ENCODE measurements at regions not wholly inside any gene's neighbourhood (a gene's known extent, or its start where the extent isn't known, plus 50 kb on each side); places are given as distances from the start of the nearest gene placed in this dataset.

DNA sequence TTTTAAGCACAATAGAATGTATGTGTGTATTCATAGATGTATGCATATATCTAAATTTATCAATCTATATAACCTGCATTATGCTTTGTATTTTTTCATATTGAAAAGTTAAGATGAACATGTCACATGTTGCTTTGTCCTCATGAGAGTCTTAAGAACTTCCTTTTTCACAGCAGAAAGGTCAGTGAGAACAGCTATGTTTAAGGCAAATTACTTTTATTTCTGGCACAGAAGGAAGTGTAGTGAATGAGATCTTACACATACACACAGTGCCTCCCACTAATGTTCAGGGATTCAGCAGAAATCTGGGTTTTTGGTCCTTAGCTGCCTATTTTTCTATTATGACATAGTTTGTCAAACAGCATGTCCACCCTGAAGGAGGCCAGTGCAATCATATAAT lies 134.8 kb downstream of the TMEM26 start:
- no peak for DNase-seq (ENCODE audit: low spot score)

DNA sequence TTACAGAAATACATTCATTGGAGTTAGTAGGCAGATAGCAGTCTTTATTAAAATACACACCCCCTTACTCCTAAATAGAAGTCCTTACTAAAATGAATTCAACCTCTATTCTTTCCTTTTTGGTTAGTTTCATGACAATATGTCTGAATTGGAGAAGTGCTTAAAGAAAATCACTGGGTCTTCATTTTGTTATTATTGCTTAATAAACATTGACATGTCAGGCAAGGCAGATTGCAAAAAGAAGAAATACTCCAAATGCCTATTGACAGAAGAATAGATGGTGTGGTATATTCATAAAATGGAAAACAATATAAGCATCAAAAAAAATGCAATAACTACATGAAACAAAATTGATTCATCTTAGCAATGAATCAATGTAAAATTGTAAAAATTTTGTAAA lies 135.5 kb downstream of the TMEM26 start:
- no peak for DNase-seq (ENCODE audit: low spot score)

DNA sequence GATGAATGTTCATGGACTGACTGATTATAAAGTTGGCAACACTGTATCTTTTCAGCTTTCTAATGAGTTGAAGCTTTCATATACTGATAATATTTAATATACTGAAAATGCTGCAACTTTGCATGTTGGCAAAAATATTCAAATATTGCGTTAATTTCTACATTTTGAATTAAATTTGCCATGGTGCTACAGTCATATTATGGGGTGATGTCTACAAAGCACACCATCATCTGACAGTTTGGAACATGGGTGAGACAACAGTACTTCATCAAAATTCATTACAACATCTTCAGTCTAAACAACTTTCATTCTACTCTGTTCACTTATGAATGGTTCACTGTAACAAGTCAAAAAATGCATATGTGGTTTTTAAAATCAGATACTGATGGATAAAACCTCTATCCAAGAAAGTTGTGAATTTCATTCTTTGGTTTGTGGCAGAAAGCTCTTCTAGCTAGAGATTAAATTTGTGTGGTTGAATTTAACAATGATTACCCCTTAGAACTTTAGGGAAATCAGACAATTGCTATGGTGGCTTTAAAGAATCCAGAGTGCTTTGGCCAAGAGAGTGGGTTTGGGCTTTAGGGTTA lies 136.4 kb downstream of the TMEM26 start:
- DNase-seq (ENCODE audit: low spot score), result no peak

DNA sequence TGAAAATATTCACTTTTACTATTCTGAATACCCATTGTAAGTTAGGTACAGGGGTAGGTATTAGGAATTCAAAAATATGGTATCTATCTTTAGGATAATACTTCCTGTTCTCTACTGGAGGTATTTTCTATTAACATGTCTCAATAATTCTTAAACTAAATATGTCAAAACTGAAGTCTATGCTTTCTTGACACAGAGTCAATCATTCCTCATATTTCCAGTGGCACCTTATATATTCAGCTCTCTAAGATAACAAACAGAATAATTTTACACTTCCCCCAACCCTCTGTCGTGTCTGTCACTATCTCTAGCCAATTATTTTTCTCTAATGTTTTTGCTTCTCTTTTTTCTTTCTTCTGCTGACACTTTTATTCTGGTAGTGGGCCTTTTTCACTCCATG lies 138.9 kb downstream of the TMEM26 start:
- no peak for DNase-seq (ENCODE audit: low spot score)

DNA sequence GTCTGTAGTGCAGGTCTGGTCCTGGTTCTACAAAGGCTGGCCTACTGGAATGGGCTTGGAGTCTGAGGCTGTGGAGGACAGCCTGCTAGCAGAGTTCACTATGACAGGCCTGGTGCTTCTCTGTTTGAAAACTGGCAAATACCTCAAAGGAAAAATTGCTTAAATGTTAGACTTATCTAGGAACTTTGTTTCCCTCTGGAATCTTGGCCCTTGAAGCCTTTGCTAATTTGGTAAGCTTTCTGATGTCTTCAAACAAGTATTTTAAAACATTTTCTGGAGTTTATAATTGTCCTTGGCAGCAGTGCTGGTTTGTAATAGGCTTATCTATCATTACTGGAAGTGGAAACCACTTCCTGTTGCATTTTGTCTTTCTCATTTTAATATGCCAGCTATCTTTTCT lies 139.7 kb downstream of the TMEM26 start:
- no peak for DNase-seq (ENCODE audit: low spot score)

DNA sequence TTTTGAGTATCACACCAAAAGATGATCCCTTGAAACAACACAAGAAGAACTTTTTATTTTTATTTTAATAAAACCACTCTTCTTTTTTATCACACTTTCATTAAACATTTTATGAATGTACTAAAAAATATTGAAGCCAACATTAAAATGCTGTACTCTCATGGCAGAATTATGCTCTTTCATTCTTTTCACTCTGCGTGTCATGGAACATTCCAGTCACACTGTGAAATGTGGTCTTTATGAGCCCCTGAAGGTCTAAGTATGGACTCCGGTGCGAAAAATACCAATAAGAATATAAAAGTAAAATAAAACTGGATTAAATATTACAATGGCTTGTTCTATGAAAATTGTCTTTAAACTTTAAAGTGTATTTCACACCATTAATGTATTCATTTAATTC lies 148.4 kb downstream of the TMEM26 start:
- DNase-seq (ENCODE audit: low spot score), result no peak

DNA sequence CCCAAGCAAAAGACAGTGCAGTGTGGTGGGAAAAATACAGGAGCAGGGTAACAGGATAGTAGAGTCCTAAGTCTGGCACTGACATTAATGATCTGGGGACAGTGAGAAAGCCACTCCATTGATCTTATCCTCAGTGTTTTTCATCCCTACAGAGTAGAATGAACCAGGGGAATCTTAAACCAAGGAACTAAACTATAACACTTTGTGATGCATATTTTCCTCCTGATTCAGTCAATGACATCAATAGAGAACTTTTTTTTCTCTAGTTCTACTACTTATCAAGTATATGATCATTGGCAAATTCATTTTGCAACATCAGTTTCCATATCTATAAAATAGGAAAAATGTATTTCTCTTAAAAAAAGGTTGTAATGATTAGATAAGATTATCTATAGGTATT lies 151.1 kb downstream of the TMEM26 start:
- no peak for DNase-seq (ENCODE audit: low spot score)

DNA sequence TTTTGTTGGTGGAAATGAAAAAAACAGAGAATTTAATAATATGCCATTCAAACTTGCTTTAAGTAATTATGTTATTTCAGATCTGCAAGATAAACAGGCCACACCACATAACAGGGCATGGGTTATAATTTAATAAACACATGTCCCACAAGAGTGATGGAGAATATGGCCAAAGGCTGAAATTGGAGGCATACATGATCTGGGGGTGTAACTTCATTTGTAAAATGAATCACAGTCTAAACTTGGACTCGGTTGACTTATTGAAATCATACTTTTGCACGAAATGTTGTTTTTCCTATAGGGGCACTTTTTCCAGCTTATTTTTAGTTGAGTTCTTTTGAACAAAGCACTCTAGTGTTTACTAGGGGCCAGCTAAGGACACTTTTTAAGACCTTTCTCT lies 151.6 kb downstream of the TMEM26 start:
- DNase-seq (ENCODE audit: low spot score), result peak; percentile 24

DNA sequence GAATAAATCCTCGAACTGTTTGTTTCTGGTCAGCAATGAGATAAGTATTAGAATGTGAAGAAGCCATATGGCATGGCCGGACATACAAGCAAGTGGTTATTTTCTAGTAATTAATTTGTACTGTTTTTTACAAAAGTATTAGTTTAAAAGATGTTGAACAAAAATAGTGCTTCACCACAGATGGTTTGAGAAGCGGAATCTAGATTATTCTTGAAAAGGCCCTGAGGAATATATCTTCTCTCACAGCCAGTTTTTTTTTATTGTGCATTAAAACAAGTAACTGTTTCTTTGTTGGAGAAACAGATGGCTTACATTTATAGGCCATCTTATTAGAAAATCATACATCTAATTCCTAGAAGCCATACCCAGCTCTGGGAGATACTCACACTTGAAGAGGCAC lies 153.3 kb downstream of the TMEM26 start:
- DNase-seq (ENCODE audit: low spot score), result no peak

DNA sequence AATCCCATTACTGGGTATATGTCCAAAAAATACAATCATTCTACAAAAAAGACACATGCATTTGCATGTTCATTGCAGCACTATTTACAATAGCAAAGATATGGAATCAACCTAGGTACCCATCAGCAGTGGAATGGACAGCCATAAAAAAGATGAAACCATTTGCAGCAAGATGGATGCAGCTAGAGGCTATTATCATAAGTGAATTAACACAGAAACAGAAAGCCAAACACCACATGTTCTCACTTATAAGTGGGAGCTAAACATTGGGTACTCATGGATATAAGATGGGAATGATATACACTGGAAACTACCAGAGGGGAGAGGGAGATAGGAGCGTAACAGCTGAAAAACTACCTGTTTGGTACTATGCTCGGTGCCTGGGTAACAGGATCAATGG lies 154.0 kb downstream of the TMEM26 start:
- DNase-seq (ENCODE audit: low spot score), result no peak

DNA sequence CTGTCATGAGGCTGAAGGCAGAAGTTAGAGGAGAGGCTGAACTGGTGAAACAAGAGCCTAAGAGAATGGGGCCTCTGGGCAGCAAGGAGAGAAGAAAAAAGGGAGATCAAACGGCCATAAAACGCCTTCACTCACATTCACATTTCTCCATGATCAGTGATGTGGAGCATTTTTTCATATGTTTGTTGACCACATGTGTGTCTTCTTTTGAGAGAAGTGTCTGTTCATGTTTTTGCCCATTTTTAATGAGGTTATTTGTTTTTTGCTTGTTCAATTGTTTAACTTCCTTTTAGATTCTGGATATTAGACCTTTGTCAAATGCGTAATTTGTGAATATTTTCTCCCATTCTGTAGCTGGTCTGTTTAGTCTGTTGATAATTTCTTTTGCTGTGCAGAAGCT lies 155.0 kb downstream of the TMEM26 start:
- no peak for DNase-seq (ENCODE audit: low spot score)

DNA sequence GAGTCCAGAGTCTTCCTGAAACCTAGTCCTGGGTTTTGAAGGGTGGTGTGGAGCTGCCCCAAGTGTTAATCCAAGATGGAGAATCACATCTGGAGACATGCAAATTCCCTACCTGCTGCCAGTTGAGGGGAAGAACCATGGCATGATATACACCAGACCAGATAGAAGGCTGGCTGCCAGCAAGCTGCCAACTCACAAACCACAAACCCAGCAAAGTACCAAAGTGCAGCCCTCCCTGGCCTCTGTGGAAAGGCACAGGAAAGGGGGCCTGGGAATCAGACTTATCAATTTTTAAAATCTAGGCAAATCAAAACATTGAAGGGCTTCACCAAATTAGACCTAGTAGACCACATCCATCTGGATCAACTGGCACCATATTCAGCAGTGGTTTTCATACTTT lies 157.0 kb downstream of the TMEM26 start:
- DNase-seq (ENCODE audit: low spot score), result no peak

DNA sequence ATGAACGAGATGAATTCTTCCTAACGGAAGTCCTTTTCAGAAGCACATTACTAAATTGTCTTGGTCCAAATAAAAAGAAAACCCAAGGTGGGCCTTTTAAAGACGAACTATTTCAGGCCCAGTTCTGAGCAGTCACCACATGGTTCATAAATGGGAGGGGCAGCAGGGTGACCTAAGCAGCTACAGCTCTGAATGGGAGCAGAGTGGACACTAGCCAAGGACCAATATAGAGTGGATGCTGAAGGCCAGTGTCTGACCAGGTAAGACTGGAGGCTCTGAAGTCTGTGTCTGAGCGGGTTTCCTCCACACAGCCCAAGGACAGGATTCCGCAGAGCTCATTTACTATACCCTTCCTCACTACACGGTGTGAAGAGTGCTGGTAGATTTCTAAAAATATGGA lies 159.1 kb downstream of the TMEM26 start:
- DNase-seq (ENCODE audit: low spot score), result no peak

DNA sequence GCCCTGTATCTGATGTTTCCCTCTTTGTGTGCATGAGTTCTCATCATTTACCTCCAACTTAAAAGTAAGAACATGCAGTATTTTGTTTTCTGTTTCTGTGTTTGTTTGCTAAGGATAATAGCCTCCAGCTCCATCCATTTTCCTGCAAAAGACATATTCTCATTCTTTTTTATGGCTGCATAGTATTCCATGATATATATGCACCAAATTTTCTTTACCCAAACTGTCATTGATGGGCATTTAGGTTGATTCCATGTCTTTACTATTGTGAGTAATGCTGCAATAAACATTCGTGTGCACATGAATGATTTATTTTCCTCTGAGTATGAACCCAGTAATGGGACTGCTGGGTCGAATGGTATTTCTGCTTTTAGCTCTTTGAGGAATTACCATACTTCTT lies 163.4 kb downstream of the TMEM26 start:
- DNase-seq (ENCODE audit: low spot score), result no peak

DNA sequence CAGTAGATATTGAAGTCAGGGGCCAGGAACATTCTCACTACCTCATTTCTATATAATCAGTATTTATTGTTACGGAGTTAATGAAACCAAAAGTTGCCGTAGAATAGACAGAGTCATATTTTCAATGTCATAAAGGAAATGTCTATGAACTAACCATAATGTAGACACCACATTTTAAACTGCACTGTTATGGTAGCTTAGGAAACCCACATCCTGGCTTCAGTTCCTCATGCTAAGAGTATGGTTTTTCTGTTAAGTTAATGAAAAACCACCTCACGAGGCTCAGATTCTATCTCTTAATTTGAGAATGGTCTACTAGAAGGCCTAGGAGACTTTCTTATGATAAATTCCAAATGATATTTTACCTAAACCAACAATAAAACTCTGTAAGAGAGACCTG lies 166.5 kb downstream of the TMEM26 start:
- no peak for DNase-seq (ENCODE audit: low spot score)

DNA sequence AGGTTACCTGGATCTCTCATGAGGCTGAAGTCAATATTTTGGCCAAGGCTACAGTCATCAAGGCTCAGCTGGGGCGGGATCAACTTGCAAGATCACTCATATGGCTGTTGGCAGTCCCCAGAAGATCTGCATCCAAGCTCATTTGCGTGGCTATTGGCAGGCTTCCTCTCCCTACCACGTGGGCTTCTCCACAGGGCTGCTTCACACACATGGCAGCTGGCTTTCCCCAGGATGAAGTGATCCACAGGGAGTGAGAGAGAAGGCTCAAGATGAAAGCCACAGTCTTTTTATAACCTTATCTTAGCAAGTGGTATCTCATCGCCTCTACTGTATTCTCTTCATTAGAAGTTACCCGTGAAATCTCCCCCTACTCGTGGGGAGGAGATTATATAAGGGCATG lies 167.4 kb downstream of the TMEM26 start:
- no peak for DNase-seq (ENCODE audit: low spot score)

DNA sequence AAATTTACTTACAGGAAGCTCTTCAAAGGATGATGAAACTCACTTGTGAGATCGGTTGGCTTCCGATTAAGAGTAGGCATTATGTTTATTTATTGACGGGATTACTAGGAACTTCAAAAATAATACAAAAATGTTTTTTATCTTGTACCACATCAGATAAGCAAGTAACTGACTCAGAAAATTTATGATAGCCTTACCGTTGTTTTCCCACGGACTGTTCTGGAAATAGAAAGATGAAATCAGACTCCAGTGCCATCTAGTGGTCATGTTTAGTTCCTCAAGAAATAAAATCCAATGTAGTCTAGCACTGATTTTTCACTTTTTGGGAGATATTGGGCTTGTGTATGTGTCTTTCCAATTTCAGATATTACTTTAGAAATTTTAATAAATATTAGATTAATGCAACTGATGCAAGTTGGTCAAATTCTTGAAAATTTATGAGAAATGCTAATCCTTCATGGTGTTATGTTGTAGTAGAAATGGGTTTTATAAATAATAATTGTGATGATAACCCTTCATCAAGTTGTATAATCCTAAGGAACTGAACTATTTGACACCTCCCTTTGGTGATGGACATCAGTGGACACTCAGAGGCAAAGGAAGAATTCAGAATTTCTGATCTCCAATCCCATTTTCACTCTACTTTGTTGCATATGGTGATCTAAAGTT lies 168.8 kb downstream of the TMEM26 start:
- DNase-seq (ENCODE audit: low spot score), result peak; percentile 74

DNA sequence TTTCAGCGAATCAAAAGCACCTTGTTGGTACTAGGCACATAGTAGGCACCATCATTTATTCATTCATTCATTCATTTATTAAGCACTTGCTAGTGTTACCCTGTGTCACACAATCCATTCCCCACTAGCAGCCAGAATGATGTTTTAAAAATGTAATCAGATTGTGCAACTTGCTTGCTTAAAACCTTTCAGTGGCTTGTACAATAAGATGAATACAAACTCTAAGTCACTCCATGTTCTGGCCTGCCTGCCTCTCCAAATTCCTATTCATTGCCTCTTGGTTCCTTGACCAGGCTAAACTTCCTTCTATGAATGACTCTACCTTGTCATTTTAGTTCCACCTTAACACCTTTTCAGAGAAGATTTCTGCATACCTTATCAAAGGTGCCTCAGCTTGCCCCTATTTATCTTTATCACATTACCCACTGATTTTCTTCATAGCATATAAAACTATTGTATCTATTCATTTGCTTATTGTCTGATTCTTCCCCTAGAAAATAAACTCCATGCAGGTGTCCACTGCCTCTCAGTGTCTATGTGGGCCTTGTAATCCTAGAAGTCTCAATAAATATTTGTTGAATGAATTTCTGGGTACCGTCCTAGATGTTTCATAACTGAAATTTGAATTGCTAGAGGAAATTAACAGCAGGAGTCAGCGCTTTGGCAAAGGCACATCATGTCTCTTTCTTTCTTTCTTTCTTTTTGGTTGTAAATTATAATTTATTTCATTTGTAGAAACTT lies 169.5 kb downstream of the TMEM26 start:
- no peak for DNase-seq (ENCODE audit: low spot score)

DNA sequence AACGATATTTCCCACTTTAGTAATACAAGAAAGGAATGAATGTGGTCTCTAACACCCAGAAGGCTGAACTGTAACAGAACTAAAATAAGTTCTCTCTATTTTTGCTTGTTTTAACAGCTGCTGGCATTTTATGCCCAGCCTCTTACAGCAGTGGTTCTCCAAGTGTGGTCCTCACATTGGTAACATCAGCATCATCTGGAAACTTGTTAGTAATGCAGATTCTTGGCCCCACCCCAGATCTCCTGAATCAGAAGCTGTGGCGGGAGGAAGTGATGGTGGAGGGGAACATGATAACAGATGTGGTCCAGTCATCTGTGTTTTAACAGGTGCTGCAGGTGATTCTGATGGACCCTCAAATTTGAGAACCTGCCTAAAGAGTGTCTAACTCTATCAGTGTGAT lies 170.1 kb downstream of the TMEM26 start:
- DNase-seq (ENCODE audit: low spot score), result no peak

DNA sequence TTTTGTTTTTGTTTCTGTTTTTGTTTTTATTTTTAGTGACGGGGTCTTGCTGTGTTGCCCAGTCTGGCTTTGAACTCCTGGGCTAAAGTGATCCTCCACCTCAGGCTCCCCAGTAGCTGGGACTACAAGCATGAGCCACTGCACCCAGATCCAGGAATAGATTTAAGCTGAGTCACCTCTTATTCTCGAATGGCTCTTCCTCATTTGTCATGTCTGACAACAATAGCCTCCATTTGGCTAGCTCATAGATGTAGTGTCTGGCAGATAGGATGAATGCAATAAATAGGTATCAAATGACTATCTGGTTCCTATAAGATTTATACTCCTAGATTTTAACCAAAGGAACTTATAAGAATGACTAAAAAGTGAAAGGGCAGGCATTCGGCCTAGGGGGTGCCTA lies 172.9 kb downstream of the TMEM26 start:
- DNase-seq (ENCODE audit: low spot score), result no peak

DNA sequence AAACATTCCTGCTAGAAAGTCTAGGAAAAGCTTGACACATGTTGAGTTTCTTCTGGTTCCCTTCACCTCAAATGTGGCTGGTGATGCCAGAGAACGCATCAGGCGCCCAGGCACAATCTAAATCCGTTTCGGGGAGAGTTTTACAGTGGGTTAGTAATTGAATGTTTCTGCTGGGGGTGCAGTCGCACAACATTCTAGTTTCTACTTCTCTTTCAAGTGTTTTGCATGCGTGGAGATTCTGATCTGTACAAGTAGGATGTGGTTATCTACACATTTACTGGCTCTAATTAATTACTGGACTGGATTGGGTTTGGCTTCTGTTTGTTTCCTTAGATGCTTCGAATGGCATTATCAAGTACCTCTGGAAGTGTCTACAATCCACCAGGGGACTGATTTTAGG lies 173.8 kb downstream of the TMEM26 start:
- DNase-seq (ENCODE audit: low spot score), result no peak

DNA sequence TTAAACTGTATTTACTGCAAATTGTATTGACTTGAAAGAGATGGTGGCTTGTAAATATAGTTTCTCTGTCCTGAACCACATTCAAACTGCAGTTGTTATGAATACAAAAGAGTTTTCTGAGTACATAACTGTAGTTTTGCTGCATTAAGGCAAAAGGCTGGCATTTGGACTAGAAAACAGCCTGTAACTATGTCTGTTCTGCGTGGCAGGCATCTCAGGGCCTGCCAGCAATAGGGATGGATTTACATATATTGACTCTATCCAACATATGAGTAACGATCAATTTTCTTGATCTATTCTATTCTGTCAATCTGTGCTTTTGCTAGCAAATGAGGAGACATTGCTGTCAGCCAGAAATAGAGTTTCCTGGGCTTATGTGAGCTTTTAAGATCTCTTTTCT lies 174.6 kb downstream of the TMEM26 start:
- no peak for DNase-seq (ENCODE audit: low spot score)

DNA sequence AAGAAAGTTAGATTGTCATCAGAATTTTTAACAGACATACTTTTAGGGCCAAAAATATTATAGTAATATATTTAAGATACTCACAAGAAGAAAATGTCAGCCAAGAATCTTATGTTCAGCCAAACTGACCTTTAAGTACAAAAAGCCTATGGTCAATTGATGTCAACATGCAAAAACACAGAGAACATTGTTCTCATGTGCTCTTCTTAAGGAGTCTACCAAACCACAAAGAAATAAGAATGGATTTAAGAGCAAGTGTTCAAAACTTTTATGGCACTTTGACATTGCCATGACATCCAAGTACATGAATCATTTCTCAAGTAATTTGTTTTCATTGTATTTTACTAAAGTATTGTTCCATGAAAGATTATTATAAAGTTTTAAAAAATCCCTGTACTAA lies 180.4 kb downstream of the TMEM26 start:
- no peak for DNase-seq (ENCODE audit: low spot score)
